HepG2 (cell line): ENCODE measurements at regions not wholly inside any gene's neighbourhood (a gene's known extent, or its start where the extent isn't known, plus 50 kb on each side); places are given as distances from the start of the nearest gene placed in this dataset.

Experiments used
- ATAC-seq: fragments of 200-7000 bp; cut with Tn5 transposase; 3 replicates; pipeline ENCODE4 v1.9.1; 2020; ENCODE audit warnings: mild to moderate bottlenecking, moderate library complexity
- BruUV-seq: library from RNA; stranded (reverse); fragments of 400-500 nt; replicated peaks from 2 replicates; lab custom pipeline; 2021; lab: Mats Ljungman, UMichigan
- CTCF ChIA-PET: fragments of 300-600 bp; formaldehyde crosslinking; extraction: SDS; loops from one replicate; lab custom pipeline; 2021; ENCODE audit warnings: low total read pairs, inconsistent platforms, low intra/inter-chr PET ratio; lab: Yijun Ruan, JAX
- POLR2A ChIA-PET: fragments of 350-600 bp; sonication (Branson Sonifier 250); formaldehyde crosslinking; loops from one replicate; lab custom pipeline; 2020; ENCODE audit warnings: antibody characterized with exemption, inconsistent platforms; lab: Yijun Ruan, JAX
- DNase-seq: peaks from one replicate; pipeline ENCODE4 v3.0.0-alpha.2; 2015; ENCODE audit warnings: low spot score
- FAIRE-seq: peaks from 3 replicates; lab custom pipeline; 2011; peaks lifted over from hg19 to GRCh38; lab: Jason Lieb, UNC
- H2AFZ ChIP-seq: one replicate; pipeline ENCODE4 v1.6.1; 2011; ENCODE audit warnings: low read length, inconsistent platforms
- H3K27ac ChIP-seq: fragments of 300-600 bp; 3 replicates; pipeline ENCODE4 v1.8.0; 2011; ENCODE audit warnings: mixed run types, mild to moderate bottlenecking, mixed read lengths, low read length, inconsistent platforms; ENCODE audit not compliant: insufficient read depth; ENCODE audit errors: extremely low read length
- H3K27me3 ChIP-seq, 2 experiments: fragments of 200-600 bp in 1 of 2; 2 replicates in 1 of 2; 3 replicates in 1 of 2; pipeline versions ENCODE4 v1.6.0 to v1.8.0; 2011; ENCODE audit warnings: low read length in 2 of 2, mild to moderate bottlenecking in 2 of 2, moderate library complexity in 2 of 2, inconsistent platforms in 1 of 2; ENCODE audit not compliant: insufficient read depth in 2 of 2, control insufficient read depth in 1 of 2
- H3K36me3 ChIP-seq, 2 experiments: fragments of 200-600 bp in 1 of 2; replicated peaks in 1 of 2; 2 replicates in 1 of 2; 3 replicates in 1 of 2; pipeline versions ENCODE4 v1.5.1 to v1.8.0; 2011; ENCODE audit warnings: low read length in 2 of 2, inconsistent platforms in 1 of 2; ENCODE audit not compliant: insufficient read depth in 2 of 2, control insufficient read depth in 1 of 2
- H3K4me1 ChIP-seq: 2 replicates; pipeline ENCODE4 v1.5.1; 2012; ENCODE audit warnings: low read length, inconsistent platforms; ENCODE audit not compliant: insufficient read depth
- H3K4me2 ChIP-seq: 2 replicates; pipeline ENCODE4 v1.6.0; 2011; ENCODE audit warnings: low read depth, low read length, inconsistent platforms
- H3K4me3 ChIP-seq, 3 experiments: fragments of 200-600 bp in 1 of 3; sonication (generic), shearing (Covaris generic) in 1 of 3; replicated peaks in 1 of 3; 2 replicates each; pipeline ENCODE4 v1.5.1; 2011 to 2016; ENCODE audit warnings: low read length in 3 of 3, inconsistent platforms in 2 of 3, low read depth in 2 of 3, mild to moderate bottlenecking in 2 of 3, control low read depth in 1 of 3, mixed read lengths in 1 of 3; ENCODE audit not compliant: insufficient read depth in 1 of 3
- H3K79me2 ChIP-seq: one replicate; pipeline ENCODE4 v1.6.1; 2011; ENCODE audit warnings: low read length, inconsistent platforms; ENCODE audit not compliant: insufficient read depth
- H3K9ac ChIP-seq: 2 replicates; pipeline ENCODE4 v1.6.0; 2011; ENCODE audit warnings: mild to moderate bottlenecking, low read depth, low read length, inconsistent platforms; ENCODE audit not compliant: insufficient read depth
- H3K9me3 ChIP-seq: 2 replicates; pipeline ENCODE4 v1.5.1; 2012; ENCODE audit warnings: mild to moderate bottlenecking, low read length
- H4K20me1 ChIP-seq: 2 replicates; pipeline ENCODE4 v1.6.0; 2011; ENCODE audit warnings: inconsistent platforms, mild to moderate bottlenecking, low read length, moderate library complexity; ENCODE audit not compliant: insufficient read depth
- ELF3 ChIP-seq: IDR thresholded peaks from 2 replicates; pipeline ENCODE4 v1.6.1; 2016; ENCODE audit warnings: missing genetic modification reagents, missing compliant biosample characterization
- FOXA3 ChIP-seq: IDR thresholded peaks from 2 replicates; pipeline ENCODE4 v1.6.1; 2016; ENCODE audit warnings: missing genetic modification reagents, missing compliant biosample characterization
- NR2F2 ChIP-seq: IDR thresholded peaks from 2 replicates; pipeline ENCODE4 v1.6.1; 2012; ENCODE audit warnings: low read depth, inconsistent platforms, borderline replicate concordance
- ZIK1 ChIP-seq: sonication (generic); formaldehyde crosslinking; IDR thresholded peaks from 2 replicates; pipeline ENCODE4 v1.5.0; 2020; ENCODE audit warnings: mild to moderate bottlenecking, low read depth, missing genetic modification reagents, borderline replicate concordance
- ZNF232 ChIP-seq: sonication (generic); formaldehyde crosslinking; IDR thresholded peaks from 2 replicates; pipeline ENCODE4 v1.4.0; 2020; ENCODE audit warnings: missing genetic modification reagents, borderline replicate concordance
- ZNF44 ChIP-seq: sonication (generic); formaldehyde crosslinking; IDR thresholded peaks from 2 replicates; pipeline ENCODE4 v1.5.1; 2020; ENCODE audit warnings: mild to moderate bottlenecking, missing genetic modification reagents
- ZNF501 ChIP-seq: sonication (generic); formaldehyde crosslinking; IDR thresholded peaks from 2 replicates; pipeline ENCODE4 v1.5.1; 2020; ENCODE audit warnings: mild to moderate bottlenecking, moderate library complexity, missing genetic modification reagents
- ZNF589 ChIP-seq: sonication (generic); formaldehyde crosslinking; conservative IDR thresholded peaks from 2 replicates; pipeline ENCODE4 v1.8.0; 2022; ENCODE audit warnings: mild to moderate bottlenecking, moderate library complexity, missing genetic modification reagents
- ZNF891 ChIP-seq: sonication (generic); formaldehyde crosslinking; IDR thresholded peaks from 2 replicates; pipeline ENCODE4 v1.5.0; 2020; ENCODE audit warnings: mild to moderate bottlenecking, missing genetic modification reagents
- WGBS: methylation state at CpG from one replicate; pipeline ENCODE4 v1.1.6; 2017; ENCODE audit warnings: low lambda C conversion rate; 5-methylcytosine and 5-hydroxymethylcytosine counted together
- in situ Hi-C: cut with HindIII; loops from 2 replicates; pipeline ENCODE4 v1.10.0; 2017; ENCODE audit warnings: low pct_unique_long_range_greater_than_20kb; ENCODE audit not compliant: extremely low pct_ligation_motif_present
- intact Hi-C: fragments of 100-400 bp; cut with micrococcal nuclease; formaldehyde crosslinking; loops from one replicate; pipeline ENCODE4 v1.10.0; 2022; ENCODE audit not compliant: unreplicated experiment
- TF ChIP-seq, protein P1 (sequence below): sonication (generic); formaldehyde crosslinking; IDR thresholded peaks from 2 replicates; pipeline ENCODE4 v1.5.0; 2020; ENCODE audit warnings: missing genetic modification reagents
- TF ChIP-seq, protein P2 (sequence below): IDR thresholded peaks from 2 replicates; pipeline ENCODE4 v1.6.1; 2012; ENCODE audit warnings: inconsistent platforms
- TF ChIP-seq, protein P3 (sequence below): sonication (generic); formaldehyde crosslinking; IDR thresholded peaks from 2 replicates; pipeline ENCODE4 v1.4.0; 2020; ENCODE audit warnings: missing genetic modification reagents, borderline replicate concordance
- TF ChIP-seq, protein P4 (sequence below): sonication (generic); formaldehyde crosslinking; IDR thresholded peaks from 2 replicates; pipeline ENCODE4 v1.8.1; 2023; ENCODE audit warnings: mild to moderate bottlenecking, moderate library complexity, missing genetic modification reagents
- TF ChIP-seq, protein P5 (sequence below): sonication (generic); formaldehyde crosslinking; IDR thresholded peaks from 2 replicates; pipeline ENCODE4 v1.4.0; 2020; ENCODE audit warnings: missing genetic modification reagents

DNA sequence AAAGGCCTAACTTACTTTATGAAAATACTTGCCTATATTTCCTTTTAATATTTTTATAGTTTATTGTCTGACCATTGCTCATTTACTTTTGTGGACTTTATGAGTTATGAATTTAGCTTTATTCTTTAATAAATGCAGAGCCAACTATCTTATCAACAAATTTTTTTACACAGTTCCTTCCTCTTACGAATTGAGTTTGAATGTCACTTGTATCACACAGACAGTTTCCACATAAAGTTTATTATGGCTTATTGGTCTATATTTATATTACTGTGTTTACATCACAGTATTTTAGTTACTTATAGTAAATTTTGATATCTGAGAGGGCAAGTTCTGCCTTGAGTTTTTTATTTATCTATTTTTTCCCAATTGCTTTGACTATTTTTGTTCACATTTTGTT, 450.6 kb downstream of the C4orf33 start:
- H3K4me1 ChIP-seq = peaks cover 9% of the 10 kb centered on the region
- no peak overlapping the region for H3K9ac ChIP-seq
- intact Hi-C loops = no loop called here
- TF ChIP-seq ZNF501 (CRISPR knock-in tag) = no peak
- no peak for TF ChIP-seq ZNF891 (CRISPR knock-in tag)
- TF ChIP-seq, protein P1, sequence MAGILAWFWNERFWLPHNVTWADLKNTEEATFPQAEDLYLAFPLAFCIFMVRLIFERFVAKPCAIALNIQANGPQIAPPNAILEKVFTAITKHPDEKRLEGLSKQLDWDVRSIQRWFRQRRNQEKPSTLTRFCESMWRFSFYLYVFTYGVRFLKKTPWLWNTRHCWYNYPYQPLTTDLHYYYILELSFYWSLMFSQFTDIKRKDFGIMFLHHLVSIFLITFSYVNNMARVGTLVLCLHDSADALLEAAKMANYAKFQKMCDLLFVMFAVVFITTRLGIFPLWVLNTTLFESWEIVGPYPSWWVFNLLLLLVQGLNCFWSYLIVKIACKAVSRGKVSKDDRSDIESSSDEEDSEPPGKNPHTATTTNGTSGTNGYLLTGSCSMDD = no peak
- TF ChIP-seq ZNF589 (CRISPR knock-in tag) = no peak
- TF ChIP-seq NR2F2 = no peak
- TF ChIP-seq, protein P2, sequence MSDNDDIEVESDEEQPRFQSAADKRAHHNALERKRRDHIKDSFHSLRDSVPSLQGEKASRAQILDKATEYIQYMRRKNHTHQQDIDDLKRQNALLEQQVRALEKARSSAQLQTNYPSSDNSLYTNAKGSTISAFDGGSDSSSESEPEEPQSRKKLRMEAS = no peak
- H3K4me3 ChIP-seq = no peak overlapping the region
- no TSS peak for BruUV-seq
- no peaks in the 10 kb centered on the region for H3K9me3 ChIP-seq
- H3K36me3 ChIP-seq = no peaks in the 10 kb centered on the region
- H2AFZ ChIP-seq = no peak overlapping the region
- ATAC-seq = no peak
- POLR2A ChIA-PET = no interaction called here
- H3K79me2 ChIP-seq = no peaks in the 10 kb centered on the region
- in situ Hi-C loops = no loop called here
- no peak overlapping the region for H3K4me2 ChIP-seq
- H3K27ac ChIP-seq = no peak overlapping the region
- CTCF ChIA-PET = no interaction called here
- WGBS = 0% methylated on average over 1 of the region's 1 CpG
- no peak for DNase-seq
- FAIRE-seq = no peak
- no peaks in the 10 kb centered on the region for H3K27me3 ChIP-seq
- H4K20me1 ChIP-seq = no peaks in the 10 kb centered on the region

DNA sequence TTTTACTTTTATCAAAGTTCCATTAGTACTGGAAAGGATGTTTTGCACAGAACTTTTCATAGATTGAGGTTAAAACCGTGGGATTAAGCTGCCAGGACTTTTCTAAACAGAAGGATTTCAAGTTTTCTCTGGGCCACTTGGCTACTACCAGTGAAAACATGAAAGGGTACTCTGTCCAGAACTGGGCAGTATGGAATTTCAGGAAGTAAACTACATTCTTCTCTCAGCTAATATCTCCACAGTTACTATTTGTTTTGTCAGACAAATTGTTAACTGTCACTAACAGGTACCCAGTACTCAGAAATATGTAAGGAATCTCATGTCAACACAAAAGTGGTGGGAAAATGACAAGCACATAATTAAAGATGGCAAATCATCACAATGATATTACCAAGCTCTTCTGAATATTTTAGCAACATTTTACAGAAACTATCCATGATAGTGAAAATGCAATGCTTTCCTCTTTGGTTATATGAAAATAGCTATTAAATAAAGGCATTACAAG, 454.4 kb downstream of the C4orf33 start:
- Histone ChIP-seq H3K4me3 (no peak overlapping the region), H3K4me1 (peaks cover 9% of the 10 kb centered on the region), H3K9me3 (no peaks in the 10 kb centered on the region), H3K27ac (no peak overlapping the region), H3K4me2 (no peak overlapping the region), H3K79me2 (no peaks in the 10 kb centered on the region), H3K9ac (no peak overlapping the region), H4K20me1 (no peaks in the 10 kb centered on the region), H3K27me3 (no peaks in the 10 kb centered on the region), H3K36me3 (no peaks in the 10 kb centered on the region), H2AFZ (no peak overlapping the region)
- intact Hi-C loops = loop anchor here (5.0 kb wide), 1 partner anchor 1163 kb away; no protein-coding TSS in a partner anchor
- no TSS peak for BruUV-seq
- ChIA-PET CTCF (no interaction called here), POLR2A (no interaction called here)
- ATAC-seq (peak; percentile 75), DNase-seq (peak; percentile 47), FAIRE-seq (no peak)
- in situ Hi-C loops = no loop called here
- WGBS = 0% methylated on average over 1 of the region's 1 CpG
- no peak for TF ChIP-seq ZNF44
- TF ChIP-seq, protein P3, sequence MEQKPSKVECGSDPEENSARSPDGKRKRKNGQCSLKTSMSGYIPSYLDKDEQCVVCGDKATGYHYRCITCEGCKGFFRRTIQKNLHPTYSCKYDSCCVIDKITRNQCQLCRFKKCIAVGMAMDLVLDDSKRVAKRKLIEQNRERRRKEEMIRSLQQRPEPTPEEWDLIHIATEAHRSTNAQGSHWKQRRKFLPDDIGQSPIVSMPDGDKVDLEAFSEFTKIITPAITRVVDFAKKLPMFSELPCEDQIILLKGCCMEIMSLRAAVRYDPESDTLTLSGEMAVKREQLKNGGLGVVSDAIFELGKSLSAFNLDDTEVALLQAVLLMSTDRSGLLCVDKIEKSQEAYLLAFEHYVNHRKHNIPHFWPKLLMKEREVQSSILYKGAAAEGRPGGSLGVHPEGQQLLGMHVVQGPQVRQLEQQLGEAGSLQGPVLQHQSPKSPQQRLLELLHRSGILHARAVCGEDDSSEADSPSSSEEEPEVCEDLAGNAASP (CRISPR knock-in tag) = no peak
- no peak for TF ChIP-seq ZNF501 (CRISPR knock-in tag)
- TF ChIP-seq, protein P4, sequence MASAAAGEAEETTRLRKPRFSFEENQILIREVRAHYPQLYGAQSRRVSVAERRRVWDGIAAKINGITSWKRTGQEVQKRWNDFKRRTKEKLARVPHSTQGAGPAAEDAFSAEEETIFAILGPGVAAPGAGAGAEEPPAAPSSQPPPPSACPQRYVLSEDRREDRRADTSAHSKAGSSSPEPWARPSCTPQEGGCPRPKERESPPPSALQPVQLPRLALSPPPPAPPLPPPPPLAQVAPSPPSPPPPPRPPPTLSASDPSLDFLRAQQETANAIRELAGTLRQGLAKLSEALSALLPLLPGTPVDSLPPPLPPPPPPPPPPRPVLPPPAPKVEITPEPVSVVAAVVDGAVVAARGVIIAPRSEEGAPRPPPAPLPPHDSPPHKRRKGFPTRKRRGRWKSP (CRISPR knock-in tag) = no peak
- no peak for TF ChIP-seq FOXA3
- peak; percentile 29; the same call in 1 of the 2 replicates for TF ChIP-seq ELF3 (CRISPR knock-in tag)
- no peak for TF ChIP-seq ZNF232
- TF ChIP-seq, protein P5, sequence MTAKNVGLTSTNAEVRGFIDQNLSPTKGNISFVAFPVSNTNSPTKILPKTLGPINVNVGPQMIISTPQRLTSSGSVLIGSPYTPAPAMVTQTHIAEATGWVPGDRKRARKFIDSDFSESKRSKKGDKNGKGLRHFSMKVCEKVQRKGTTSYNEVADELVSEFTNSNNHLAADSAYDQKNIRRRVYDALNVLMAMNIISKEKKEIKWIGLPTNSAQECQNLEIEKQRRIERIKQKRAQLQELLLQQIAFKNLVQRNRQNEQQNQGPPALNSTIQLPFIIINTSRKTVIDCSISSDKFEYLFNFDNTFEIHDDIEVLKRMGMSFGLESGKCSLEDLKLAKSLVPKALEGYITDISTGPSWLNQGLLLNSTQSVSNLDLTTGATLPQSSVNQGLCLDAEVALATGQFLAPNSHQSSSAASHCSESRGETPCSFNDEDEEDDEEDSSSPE (CRISPR knock-in tag) = no peak
- TF ChIP-seq ZIK1 (CRISPR knock-in tag) = no peak
